EL (cell line): ENCODE measurements at regions not wholly inside any gene's neighbourhood (a gene's known extent, or its start where the extent isn't known, plus 50 kb on each side); places are given as distances from the start of the nearest gene placed in this dataset.
A peak's percentile ranks its signal among the peaks of the same experiment; 100 is the strongest.

Source experiments
- DNase-seq: peaks from one replicate; pipeline ENCODE4 v3.0.0-alpha.2; 2016

DNA sequence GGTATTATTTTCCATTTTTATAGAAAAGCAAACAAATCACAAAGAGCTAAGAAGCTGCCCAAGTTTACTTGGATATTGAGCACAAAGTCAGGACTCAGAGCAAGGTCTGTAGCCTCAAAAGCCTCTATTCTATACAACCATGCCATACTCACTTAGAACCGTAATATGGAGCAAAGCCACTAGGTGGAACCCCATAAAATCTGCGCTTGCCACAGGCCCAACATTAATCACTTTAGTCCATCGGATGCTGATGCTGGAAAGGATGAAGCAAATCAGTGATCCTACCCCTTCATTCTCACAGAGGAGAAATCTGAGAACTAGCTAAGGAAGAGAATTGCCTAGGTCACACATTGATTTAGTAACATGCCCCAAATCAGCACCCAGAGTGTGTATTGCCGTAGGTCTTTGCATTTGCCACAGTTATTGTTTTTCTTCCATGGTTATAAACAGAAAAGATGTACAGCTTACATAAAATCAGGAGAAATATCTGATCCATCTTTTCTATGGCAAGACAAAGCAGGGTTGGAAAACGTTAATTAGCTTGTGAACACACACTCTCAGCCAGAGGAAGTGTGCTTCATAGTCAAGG lies 56.7 kb upstream of the RAB38 start:
- peak; percentile 55 for DNase-seq

- no peak for DNase-seq
These were observed 54.1 kb upstream of the RAB38 start for GRCh38 chr11:88229303-88229702.
